Skeletal muscle cell (primary cell): ENCODE measurements at regions not wholly inside any gene's neighbourhood (a gene's known extent, or its start where the extent isn't known, plus 50 kb on each side); places are given as distances from the start of the nearest gene placed in this dataset.
"Not testable (repeated sequence)": the region's sequence is repeated elsewhere in the genome, so short reads cannot be mapped to it uniquely, and the experiment has no call there.

ENCODE experiments used
- DNase-seq: peaks from one replicate; pipeline ENCODE4 v3.0.0-alpha.2; 2010; ENCODE audit warnings: low read depth
- H3K4me3 ChIP-seq: 2 replicates; pipeline ENCODE4 v1.5.1; 2011; ENCODE audit warnings: low read depth, mild to moderate bottlenecking, control low read depth, low read length, moderate library complexity

DNA sequence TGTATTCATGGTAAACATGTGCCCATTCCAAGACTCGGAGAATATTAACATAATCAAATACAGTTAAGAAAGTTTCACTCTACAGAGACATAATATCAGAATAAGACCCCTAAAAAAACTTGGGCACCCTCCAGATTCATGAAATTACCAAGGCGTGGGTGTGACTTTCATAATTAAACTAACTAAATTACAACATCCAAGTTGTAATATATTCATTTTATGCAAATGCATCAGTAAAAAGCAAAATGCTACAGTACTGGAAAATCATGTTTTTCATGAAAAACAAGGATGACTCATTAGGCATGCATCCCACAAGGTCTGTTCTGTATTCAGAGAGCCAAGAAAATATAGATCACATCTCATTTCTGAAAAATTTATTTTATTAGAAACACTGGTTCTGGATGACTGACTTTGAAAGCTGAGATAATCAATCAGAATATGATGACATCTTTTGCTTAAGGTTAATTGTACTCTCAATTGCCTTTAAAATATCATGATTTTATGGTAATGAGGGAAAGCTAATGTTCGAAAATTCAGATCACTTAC lies 248.8 kb upstream of the SMIM30 start:
- DNase-seq: no peak
- no peak overlapping the region for H3K4me3 ChIP-seq

DNA sequence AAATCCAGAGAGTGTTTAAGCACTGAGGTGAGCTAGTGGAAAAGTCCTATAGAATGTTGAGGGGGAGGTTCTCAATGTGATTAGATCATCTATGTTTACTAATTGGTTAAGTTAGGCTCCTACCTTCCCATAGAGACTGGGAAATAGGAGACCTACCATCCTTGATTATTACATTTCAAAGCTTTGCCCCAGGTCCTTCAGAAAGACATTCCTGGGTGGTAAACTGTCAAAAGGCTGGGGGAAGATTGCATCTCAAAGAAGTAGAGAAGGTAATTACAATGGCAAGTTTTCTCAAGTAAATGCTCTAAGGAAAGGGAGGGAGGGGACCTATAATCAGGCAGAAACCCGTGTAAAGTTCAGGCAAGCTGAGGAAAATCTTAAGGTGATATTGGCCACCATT lies 247.8 kb upstream of the SMIM30 start:
- no peak overlapping the region for H3K4me3 ChIP-seq
- DNase-seq: no peak

DNA sequence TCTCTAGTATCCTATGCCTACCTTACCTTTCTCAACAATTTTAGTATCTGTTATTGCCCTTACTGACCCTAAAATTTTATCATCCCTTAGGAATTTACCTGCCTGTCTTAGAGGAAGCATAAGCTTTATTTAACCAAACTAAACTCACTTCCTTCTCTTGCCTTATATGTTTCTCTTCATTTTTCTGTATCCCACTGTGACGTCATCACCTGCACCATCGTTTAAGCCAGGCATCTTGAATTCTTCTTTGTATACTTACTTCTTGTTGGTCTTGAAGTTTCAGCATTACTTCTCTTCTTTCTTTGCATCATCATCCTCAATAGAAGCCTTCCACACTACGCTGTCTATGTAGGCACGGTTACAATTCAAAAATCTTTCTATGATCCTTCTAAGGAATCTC lies 231.0 kb upstream of the SMIM30 start:
- no peak for DNase-seq
- no peak overlapping the region for H3K4me3 ChIP-seq

DNA sequence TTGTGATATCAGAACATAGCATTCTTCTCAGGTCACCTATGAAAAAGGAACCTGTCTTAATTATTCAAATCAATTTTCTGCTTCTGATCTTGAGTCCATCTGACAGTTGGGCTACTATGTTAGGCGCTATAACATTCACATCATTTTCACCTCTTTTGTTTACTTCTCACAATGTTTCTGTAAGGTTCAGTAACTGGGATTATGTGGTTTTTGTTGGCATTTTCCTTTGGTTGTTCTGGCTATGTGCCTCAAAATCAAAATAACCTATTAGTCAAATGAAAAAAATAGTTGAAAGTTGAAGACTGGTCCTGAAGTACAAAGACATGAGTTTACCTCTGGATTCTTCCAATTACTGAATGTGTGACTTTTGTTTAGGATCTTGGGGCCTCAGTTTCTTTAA lies 221.3 kb upstream of the SMIM30 start:
- no peak overlapping the region for H3K4me3 ChIP-seq
- no peak for DNase-seq

DNA sequence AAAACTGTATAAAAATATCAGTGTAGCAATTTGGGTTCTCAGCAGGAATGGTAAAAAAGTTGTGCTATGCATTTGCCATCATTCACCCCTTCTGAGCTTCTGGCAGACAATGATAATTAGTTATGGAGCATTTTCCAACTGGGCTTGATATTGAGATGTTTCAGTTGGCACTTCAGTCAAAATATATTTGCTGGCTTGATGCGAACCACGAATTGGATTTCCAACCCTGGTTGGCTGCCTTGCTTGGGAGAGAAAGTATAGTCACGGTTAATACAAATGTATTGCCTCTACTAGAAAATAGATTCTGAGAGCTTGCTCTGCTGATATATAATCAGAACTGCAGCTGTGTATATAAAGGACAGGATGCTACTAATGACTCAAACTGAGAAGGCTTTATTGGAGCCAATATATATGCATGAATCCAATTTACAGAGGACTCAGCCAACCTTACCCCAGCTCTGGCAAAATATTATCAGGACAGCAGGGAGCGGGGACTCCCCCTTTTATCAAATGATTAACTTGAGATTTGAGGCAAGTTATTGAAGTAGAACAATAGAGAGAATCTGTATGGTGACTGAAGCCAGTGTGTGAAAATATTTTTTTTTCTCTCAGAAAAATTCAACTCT lies 219.8 kb upstream of the SMIM30 start:
- no peak overlapping the region for H3K4me3 ChIP-seq
- DNase-seq: no peak

DNA sequence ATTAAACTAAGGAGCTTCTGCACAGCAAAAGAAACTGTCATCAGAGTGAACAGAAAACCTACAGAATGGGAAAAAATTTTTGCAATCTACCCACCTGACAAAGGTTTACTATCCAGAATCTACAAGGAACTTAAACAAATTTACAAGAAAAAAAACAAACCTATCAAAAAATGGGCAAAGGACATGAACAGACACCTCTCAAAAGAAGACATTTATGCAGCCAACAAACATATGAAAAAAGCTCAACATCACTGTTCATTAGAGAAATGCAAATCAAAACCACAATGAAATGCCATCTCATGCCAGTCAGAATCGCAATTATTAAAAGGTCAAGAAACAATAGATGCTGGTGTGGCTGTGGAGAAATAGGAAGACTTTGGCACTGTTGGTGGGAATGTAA lies 218.5 kb upstream of the SMIM30 start:
- DNase-seq: not testable (repeated sequence)

DNA sequence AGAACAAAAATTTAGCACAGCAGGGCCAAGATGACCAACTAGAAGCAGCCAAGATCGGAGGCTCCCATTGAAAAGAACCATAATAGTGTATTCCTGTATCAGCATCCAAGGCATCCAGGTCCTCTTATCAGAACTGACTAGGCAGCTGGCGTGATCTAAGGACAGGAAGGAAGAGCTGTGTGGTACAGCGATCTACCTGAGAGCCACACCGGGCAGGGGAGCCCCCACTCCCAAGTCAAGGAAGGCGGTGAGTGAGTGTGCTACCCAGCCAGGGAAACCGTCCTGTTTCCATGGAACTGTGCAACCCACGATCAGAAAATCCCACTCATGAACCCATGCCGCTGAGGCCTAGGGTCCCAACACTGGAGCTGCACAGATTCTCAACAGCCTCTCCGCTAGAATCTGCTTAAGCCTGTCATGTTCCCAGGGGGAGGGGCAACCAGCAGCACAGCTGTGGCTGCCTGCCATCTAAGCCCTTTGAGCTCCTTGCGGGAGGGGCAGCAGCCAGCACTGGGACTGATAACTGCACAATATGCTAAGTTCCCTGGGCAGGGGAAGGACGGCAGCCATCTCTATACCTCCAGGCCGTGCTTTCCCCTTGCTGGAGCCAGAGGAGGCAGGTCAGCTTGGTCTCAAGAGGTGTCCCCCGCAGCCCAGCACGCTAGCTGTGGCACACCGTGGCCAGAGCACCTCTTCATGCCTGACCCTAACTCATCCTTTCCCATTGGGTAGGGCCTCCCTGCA lies 213.0 kb upstream of the SMIM30 start:
- no peak for DNase-seq
- H3K4me3 ChIP-seq: no peak overlapping the region

More for the DNA sequence above, 218.5 kb upstream of the SMIM30 start:
- H3K4me3 ChIP-seq: not testable (repeated sequence)

DNA sequence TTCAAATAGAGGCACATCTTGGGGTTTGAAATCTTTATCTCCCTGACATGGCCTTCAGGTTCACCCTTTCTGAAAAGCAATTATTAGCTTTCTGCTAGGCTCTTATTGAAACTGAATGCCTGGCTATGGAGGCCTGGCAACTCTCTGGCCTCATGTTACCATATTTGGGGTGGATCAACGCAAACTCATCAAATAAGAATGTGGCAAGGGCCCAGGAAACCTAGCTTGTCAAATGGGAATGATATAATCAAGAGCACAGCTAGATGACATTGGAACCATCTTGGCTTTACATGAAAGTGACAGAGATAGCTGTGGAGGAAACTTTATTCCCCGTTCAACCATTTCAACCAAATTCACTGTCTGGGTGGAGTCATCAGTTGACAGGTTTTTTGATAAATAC lies 202.8 kb upstream of the SMIM30 start:
- H3K4me3 ChIP-seq: no peak overlapping the region
- no peak for DNase-seq

DNA sequence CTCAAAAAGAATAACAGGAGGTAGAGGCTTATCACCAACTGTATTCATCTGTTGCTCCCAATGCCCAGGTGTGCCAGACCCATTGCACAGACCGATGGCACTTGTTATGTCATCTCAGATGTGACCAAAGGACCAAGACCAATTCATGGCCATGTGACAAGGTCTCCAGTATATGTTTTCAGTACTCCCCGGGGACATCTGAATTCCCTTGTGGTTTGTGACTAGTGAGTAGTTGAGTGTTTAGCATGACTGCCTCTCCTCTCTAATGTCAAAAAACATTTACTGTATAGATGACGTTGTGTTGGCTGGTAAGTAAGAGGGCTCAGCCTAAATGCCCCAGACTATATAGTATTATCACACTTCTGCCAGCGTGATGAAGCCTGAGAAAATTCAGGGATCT lies 202.1 kb upstream of the SMIM30 start:
- no peak overlapping the region for H3K4me3 ChIP-seq
- no peak for DNase-seq

DNA sequence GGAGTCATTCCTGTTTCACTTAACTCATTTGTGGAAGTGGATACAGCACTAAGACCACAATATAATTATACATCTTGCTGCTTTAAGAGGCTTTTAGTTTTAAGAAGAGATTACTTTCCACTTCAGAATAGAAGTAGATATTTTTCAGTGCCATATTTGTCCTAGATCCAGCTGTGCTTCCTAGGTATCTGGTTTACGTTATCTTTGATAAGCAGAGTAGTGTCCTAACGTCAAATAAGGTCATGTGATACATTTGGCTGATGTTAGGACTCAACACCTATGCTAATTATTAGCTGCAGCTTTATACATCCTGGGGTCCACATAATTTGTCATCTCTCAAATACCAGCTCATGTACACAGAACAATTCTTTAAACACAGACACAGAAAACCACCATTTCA lies 196.2 kb upstream of the SMIM30 start:
- no peak for DNase-seq
- no peak overlapping the region for H3K4me3 ChIP-seq

DNA sequence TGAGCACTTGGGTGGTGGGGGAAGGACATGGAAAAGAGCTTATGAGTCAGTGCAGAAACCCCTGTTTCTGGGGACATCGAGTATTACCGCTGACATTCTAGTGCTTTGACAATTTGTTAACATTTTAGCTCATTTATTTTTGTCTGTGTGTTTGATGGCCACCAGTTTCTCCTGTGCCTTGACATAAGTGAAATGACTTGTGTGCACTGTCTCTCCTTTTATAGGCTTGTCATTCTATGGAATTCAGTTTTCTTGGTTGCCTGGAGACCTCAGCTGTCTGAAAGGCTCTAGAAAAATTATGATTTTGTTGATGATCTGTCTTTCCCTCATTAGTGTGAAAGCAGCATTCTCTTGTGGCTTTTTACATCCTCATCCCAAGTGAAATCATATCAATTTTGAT lies 190.0 kb upstream of the SMIM30 start:
- no peak for DNase-seq

DNA sequence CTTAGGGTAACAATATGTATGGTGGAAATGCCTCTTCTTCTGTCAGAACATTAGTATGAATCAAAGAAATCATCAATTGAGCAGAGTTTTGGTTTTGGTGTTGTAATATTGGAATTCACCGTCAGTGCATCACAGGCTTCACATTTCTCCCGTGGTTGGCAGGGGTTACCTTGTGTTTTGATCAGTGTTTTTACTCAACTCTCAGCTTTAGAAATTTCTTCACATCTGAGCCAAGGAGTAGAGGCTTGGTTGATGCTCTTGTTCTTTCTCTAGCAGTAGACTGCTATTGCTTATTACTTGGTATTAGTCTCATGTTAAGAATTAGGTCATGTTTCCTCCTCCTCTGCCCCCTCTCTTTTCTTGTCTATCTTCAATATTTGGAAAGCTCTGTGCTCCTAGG lies 188.8 kb upstream of the SMIM30 start:
- no peak overlapping the region for H3K4me3 ChIP-seq
- DNase-seq: no peak

More for the DNA sequence above, 190.0 kb upstream of the SMIM30 start:
- H3K4me3 ChIP-seq: no peak overlapping the region

DNA sequence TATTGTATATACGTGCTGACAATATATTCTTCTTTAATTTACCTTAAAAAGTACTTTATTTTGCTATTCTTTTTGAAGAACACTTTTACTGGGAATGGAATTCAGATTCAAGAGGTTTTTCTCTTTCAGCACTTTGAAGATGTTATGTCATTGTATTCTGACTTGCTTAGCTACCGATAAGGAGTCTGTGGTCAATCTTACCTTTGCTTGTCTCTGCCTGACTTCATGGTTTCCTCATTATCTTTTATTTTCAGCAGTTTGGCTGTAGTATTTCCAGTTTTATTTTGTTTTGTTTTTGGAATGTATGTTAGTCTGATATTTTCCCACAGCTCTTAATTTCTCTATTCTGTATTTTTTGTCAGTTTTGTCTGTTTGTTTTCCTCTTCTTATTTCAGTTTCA lies 187.9 kb upstream of the SMIM30 start:
- no peak for DNase-seq

DNA sequence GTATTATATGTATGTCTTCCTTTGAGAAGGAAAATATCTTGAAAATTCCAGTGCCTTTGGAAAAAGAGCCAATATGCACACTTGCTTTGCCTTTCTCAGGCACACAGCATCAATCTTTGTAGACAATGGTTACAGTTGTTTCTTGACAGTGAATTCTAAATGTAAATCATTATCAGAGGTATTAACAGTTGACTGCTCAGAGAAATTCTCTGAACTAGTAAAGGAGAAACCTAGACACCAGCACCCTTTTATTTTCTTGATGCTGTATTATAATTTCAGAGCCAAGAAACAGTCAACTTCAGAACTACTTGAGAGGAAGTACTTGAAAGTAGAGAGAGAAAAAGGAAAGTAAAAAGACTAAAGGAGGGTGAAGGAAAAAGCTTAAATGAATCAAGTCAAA lies 185.8 kb upstream of the SMIM30 start:
- no peak overlapping the region for H3K4me3 ChIP-seq
- no peak for DNase-seq

More for the DNA sequence above, 187.9 kb upstream of the SMIM30 start:
- H3K4me3 ChIP-seq: no peak overlapping the region

DNA sequence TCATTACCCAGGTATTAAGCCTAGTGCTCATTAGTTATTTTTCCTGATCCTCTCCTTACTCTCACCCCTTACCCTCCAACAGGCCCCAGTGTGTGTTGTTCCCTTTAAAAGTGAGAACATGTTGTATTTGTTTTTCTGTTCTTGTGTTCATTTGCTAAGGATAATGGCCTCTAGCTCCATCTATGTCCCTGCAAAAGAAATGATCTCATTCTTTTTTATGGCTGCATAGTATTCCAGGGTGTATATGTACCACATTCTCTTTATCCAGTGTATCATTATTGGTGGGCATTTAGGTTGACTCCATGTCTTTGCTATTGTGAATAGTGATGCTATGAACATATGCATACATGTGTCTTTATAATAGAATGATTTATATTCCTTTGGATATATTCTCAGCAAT lies 185.0 kb upstream of the SMIM30 start:
- not testable (repeated sequence) for H3K4me3 ChIP-seq, DNase-seq

DNA sequence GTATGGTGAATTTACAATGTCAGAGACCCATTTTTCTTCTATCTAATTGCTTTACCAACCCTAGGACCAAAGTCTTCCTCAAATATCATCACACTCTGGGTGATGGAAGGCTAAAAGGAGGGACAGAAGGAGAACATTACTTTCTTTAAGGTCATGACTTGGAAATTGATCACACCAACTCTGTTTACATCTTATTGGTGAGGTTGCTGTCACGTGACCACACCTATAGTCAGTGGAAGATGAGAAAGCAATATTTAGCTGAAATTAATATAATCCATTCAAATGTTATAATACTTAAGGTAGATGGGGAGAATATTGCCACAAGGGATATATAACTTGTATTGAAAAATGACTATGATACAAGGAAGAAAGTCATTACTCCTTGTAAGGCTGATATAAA lies 183.6 kb upstream of the SMIM30 start:
- no peak overlapping the region for H3K4me3 ChIP-seq
- DNase-seq: no peak

DNA sequence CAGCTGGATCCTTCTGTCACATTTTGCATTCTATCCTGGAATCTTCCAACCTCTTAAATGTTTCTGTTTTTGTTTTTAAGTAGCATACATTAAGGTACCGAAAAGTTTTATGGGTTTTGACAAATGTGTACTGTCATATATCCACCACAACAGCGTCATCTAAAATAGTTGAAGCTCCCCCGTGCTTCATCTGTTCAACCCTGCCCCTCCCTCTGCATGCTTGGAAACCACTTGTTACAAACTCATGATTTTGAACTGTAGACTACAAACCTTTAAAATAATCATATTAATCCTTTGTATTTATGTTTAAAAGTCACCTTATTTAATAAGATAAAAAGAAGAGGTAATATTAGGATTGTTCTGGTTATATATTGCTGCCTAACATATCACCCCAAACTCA lies 182.8 kb upstream of the SMIM30 start:
- no peak for DNase-seq

DNA sequence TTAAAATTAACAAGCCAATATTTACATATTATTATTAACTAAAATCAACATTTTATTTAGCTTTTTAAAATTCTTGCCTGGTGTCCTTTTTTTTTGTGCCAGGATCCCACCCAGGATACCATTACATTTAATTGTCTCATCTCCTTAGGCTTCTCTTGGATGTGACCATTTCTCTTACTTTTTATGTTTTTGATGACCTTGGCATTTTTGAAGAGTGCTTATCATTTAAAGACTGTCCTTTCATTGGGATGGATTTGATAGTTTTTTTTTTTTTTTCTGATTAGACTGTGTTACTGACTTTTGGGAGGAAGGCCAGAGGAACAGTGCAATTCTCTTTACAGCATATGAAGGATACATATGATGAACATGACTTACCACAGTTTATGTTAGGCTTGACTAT lies 181.4 kb upstream of the SMIM30 start:
- DNase-seq: no peak
- no peak overlapping the region for H3K4me3 ChIP-seq

More for the DNA sequence above, 182.8 kb upstream of the SMIM30 start:
- no peak overlapping the region for H3K4me3 ChIP-seq

DNA sequence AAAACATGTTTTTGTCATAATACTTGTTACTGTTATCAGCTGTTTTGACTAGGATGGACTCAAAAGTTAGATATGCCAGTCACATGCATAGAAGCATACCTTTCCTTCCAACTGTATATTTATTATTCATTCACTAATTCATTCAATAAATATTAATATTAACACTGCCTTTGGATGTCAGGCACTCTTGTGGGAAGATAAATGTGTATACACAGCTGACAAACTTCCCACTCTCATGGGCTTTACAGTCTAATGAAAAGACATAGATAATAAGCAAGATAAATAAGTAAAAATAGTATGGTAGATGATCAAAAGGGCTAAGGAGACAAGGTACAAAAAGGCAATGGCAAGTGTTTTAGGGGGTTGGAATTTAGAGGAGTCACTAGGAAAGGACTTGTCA lies 180.1 kb upstream of the SMIM30 start:
- no peak overlapping the region for H3K4me3 ChIP-seq
- no peak for DNase-seq

DNA sequence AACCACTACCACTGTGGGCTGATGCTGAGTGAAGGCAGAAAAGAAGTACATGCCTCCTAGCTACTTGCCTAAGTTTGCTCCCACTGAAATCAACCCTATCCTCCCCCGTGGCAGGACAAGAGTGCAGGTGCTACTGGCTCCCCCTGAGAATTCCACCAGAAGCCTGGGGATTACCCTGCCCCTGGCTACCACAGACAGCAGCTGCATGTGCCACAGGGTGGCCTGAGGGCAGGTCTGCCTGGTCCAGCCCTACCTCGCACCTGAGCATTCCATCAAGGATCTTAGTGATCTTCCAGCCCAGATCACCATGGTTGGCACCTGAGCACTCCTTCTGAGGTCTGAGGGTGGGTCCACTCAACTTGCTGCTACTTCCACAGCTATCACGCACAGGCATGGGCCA lies 176.4 kb upstream of the SMIM30 start:
- H3K4me3 ChIP-seq: no peak overlapping the region
- no peak for DNase-seq

DNA sequence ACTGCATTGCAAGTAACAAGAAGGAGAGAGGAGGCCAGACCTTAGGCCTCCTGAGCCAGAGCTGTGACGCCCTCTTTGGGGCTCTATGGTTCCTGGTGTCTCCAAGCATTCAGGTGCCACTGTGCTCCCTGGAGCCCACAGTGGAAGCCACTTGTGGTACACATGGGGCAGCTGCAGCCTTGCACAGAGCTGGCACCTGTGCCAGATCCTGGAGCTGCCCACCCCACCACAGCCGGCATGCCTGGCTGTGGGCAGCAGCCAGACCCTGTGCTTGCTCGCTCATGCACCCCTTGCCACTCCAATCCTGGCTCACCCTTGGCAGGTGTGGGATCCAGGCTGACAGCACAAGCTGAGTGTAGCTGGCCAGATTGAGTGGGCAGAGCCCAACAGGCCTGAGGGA lies 173.8 kb upstream of the SMIM30 start:
- no peak for DNase-seq
- H3K4me3 ChIP-seq: no peak overlapping the region
